ENCODE measurements at regions not wholly inside any gene's neighbourhood (a gene's known extent, or its start where the extent isn't known, plus 50 kb on each side); places are given as distances from the start of the nearest gene placed in this dataset.

- no peak for DNase-seq (ENCODE audit: low spot score)
- no peak for TF ChIP-seq CTCF (IDR thresholded peaks at IDR 0.05; ENCODE audit: borderline replicate concordance, control extremely low read depth, extremely low read depth, insufficient read depth, missing control alignments)
- in situ Hi-C loops (cut with MboI; ENCODE audit: low sequenced_read_pairs, unreplicated experiment): no loop called here
Observed at GRCh38 chr2:9705196-9705595, 74.4 kb upstream of the YWHAQ start.

GRCh38 chr2:9707008-9707407, 76.2 kb upstream of the YWHAQ start:
- in situ Hi-C loops (cut with MboI; ENCODE audit: low sequenced_read_pairs, unreplicated experiment): no loop called here
- no peak for TF ChIP-seq CTCF (IDR thresholded peaks at IDR 0.05; ENCODE audit: borderline replicate concordance, control extremely low read depth, extremely low read depth, insufficient read depth, missing control alignments)
- DNase-seq (ENCODE audit: low spot score): no peak

GRCh38 chr2:9707611-9708160, 76.9 kb upstream of the YWHAQ start:
- DNase-seq (ENCODE audit: low spot score): no peak
- TF ChIP-seq CTCF (IDR thresholded peaks at IDR 0.05; ENCODE audit: borderline replicate concordance, control extremely low read depth, extremely low read depth, insufficient read depth, missing control alignments): no peak
- in situ Hi-C loops (cut with MboI; ENCODE audit: low sequenced_read_pairs, unreplicated experiment): no loop called here

- in situ Hi-C loops (cut with MboI; ENCODE audit: low sequenced_read_pairs, unreplicated experiment): no loop called here
- DNase-seq (ENCODE audit: low spot score): peak; percentile 73
- no peak for TF ChIP-seq CTCF (IDR thresholded peaks at IDR 0.05; ENCODE audit: borderline replicate concordance, control extremely low read depth, extremely low read depth, insufficient read depth, missing control alignments)
Observed at GRCh38 chr2:9708683-9709538, 78.1 kb upstream of the YWHAQ start.

GRCh38 chr2:9709539-9710285, 78.9 kb upstream of the YWHAQ start:
- in situ Hi-C loops (cut with MboI; ENCODE audit: low sequenced_read_pairs, unreplicated experiment): no loop called here
- no peak for DNase-seq (ENCODE audit: low spot score)
- no peak for TF ChIP-seq CTCF (IDR thresholded peaks at IDR 0.05; ENCODE audit: borderline replicate concordance, control extremely low read depth, extremely low read depth, insufficient read depth, missing control alignments)

- no peak for TF ChIP-seq CTCF (IDR thresholded peaks at IDR 0.05; ENCODE audit: borderline replicate concordance, control extremely low read depth, extremely low read depth, insufficient read depth, missing control alignments)
- in situ Hi-C loops (cut with MboI; ENCODE audit: low sequenced_read_pairs, unreplicated experiment): no loop called here
- no peak for DNase-seq (ENCODE audit: low spot score)
Observed at GRCh38 chr2:9710311-9710710, 79.5 kb upstream of the YWHAQ start.
